GM12873 (cell line): ENCODE measurements at regions not wholly inside any gene's neighbourhood (a gene's known extent, or its start where the extent isn't known, plus 50 kb on each side); places are given as distances from the start of the nearest gene placed in this dataset.

Experiments
- TF ChIP-seq, protein P1 (sequence below): IDR thresholded peaks from 2 replicates; pipeline ENCODE4 v1.5.1; 2012; ENCODE audit warnings: low read depth, mild to moderate bottlenecking, moderate library complexity, low read length, control low read depth; ENCODE audit not compliant: insufficient read depth; ENCODE audit errors: missing control alignments

DNA sequence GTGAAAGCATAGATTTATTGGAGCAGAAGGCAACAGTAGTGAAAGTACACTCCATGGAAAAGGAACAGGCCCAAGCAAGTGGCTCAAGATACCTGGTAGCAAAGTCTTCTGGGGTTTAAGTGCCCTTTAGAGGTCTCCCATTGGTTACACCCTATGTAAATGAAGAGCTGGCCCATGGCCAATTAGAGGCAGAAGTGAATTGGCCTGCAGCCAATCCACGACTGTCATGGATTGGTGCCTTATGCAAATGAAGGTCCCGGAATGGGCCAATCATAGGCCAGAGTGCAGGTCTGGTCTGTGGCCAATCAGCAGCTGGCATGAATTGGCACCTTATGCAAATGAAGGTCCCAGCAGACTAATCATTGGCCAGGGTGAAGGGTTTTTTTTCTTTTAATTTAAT lies 64.2 kb upstream of the PCSK5 start:
- TF ChIP-seq, protein P1, sequence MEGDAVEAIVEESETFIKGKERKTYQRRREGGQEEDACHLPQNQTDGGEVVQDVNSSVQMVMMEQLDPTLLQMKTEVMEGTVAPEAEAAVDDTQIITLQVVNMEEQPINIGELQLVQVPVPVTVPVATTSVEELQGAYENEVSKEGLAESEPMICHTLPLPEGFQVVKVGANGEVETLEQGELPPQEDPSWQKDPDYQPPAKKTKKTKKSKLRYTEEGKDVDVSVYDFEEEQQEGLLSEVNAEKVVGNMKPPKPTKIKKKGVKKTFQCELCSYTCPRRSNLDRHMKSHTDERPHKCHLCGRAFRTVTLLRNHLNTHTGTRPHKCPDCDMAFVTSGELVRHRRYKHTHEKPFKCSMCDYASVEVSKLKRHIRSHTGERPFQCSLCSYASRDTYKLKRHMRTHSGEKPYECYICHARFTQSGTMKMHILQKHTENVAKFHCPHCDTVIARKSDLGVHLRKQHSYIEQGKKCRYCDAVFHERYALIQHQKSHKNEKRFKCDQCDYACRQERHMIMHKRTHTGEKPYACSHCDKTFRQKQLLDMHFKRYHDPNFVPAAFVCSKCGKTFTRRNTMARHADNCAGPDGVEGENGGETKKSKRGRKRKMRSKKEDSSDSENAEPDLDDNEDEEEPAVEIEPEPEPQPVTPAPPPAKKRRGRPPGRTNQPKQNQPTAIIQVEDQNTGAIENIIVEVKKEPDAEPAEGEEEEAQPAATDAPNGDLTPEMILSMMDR: no peak

DNA sequence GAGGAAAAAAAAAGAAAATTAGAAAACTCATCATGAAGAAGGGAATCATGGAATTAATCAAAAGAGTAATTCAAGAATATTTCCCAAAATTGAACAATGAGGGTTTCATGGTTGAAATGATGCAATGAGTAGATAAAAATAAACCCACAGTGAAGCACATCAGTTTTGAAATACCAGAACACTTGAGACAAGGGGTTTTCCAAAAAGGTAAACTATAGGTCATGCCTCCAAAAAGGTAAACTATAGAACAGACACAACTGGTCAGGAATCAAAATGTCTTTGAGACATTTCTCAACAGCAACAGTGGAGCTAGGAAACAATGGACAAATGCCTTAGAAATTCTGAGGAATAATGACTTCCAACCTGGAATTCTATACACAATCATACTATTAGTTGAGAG lies 60.2 kb upstream of the PCSK5 start:
- TF ChIP-seq, protein P1: no peak

DNA sequence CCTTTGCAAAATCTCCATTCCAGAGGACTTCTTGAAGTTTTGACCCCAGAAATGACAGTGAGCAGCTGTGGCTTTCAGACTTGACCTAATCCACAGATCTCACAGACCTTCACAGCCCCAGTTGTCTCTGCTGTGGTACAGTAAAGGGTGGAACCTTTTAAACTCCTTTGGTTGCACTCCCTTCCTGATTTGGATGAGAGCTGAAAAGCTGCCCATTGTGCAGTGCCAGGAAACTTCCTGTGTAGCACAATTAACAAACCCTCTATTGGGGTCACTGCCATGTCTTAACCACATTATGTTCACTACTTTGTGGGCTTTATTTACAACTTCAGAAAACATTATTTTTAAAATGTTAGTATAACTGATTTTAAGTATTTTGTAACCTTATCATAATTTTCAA lies 56.7 kb upstream of the PCSK5 start:
- TF ChIP-seq, protein P1: no peak

DNA sequence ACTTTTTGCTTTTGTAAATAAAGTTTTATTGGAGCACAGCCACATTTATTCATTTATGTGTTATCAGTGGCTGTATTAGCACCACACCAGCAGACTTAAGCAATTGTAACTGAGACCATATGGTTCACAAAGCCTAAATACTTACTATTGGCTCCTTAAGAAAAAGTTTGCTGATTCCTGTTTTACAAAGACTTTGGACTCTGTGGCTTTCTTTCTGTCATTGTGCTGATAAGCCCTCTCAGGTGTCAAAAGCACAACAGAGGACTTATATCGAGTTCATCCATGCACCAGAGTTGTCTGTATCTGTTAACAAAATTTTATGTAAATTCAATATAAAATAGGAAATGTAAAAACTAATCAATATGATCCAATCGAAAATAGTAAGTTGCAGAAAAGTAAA lies 55.6 kb upstream of the PCSK5 start:
- TF ChIP-seq, protein P1: no peak
